HG03432 (cell line): ENCODE measurements at regions not wholly inside any gene's neighbourhood (a gene's known extent, or its start where the extent isn't known, plus 50 kb on each side); places are given as distances from the start of the nearest gene placed in this dataset.

Experiments
- ATAC-seq: cut with Tn5 transposase; IDR thresholded peaks from one replicate; pipeline ENCODE4 v1.9.1; 2021; ENCODE audit warnings: mild to moderate bottlenecking, moderate library complexity; ENCODE audit not compliant: unreplicated experiment

DNA sequence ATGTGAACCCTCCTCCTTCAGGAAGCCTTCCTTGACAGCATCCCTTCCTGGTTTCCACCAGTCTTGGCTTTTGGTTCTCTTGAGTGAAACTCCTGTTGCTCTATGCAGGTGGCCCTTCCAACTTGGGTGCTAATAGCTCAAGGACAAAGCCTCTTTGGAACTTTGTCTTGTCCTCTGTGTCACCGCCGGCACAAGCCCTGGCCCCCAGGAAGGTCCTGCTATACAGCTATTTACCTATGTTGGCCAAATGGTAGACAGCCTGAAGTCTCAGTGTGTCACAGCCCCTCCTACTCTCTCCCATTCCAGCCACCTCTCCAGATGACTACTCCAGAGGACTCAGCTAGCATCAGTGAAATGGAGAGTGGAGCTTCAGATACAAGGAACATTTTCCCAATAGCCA, 94.7 kb upstream of the ZNF618 start:
- ATAC-seq, result no peak

DNA sequence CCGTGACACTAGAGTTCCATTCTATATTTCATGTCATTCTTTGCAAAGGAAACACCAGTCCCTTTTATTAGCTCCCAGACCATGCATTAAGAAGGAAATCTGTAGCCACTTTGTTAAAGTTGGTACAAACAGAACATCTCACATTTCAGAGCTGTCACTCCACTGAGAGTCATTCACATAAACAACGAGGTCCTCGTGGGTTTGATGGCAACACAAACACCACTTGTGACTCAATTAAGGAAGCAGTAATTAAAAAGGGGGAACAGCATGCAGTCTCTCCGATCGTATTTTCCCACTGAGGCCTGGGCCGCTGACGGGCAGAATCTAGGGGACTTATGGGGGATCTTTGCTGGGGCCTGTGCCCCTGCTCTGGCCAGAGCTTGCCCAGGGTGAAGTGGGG, 94.2 kb upstream of the ZNF618 start:
- no peak for ATAC-seq

DNA sequence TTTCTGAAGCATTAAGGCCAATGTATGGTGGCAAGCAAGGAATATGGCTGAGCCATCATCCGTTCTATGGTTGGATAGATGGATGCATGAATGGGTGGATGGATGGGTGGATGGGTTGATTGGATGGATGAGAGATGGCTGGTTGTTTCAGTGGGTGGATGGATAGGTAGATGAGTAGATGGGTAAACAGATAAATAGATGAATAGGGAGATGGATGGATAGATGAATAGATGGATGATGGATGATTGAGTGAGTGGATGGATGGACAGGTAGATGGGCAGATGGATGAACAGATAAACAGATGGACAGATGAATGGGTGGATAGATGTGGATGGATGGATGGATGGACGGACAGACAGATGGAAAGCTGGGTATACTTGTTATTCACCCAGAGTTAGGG, 92.6 kb upstream of the ZNF618 start:
- ATAC-seq, result no peak

DNA sequence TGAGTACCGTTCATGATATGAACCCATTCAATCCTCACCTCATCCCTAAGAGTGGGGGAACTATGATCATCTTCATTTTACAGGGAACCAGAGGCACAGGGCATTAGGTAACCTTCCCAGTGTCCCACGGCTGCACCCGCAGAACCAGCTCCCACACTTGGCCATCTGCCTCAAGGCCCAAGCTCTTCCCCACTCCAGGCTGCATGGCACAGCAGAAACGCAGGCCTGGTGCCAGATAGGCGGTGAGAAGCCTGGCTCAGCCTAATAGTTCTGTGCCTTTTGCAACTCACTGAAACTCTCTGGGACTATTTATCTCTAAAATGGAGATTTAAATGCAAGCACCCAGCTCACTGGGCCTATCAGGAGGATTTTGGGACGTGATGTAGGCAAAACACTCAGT, 90.8 kb upstream of the ZNF618 start:
- no peak for ATAC-seq

DNA sequence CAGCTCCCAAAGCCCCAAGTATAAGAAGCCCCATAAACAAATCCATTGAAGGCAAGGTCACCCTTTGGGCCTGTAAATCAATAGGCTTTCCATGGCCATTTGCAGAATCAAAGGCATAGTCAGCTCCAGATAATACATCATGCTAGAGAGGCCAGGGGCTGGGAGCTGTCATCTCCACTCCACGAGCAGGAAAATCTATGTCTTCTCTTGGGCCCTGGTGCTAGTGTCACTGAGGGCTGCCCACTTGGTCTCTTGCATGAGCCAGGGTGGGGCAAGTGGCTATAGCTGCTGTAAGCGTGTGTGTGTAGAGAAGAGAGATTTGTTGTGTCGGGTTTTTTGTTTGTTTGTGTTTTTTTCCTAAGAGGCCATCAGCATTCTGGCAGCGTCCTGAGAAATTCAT, 90.0 kb upstream of the ZNF618 start:
- ATAC-seq, result no peak

DNA sequence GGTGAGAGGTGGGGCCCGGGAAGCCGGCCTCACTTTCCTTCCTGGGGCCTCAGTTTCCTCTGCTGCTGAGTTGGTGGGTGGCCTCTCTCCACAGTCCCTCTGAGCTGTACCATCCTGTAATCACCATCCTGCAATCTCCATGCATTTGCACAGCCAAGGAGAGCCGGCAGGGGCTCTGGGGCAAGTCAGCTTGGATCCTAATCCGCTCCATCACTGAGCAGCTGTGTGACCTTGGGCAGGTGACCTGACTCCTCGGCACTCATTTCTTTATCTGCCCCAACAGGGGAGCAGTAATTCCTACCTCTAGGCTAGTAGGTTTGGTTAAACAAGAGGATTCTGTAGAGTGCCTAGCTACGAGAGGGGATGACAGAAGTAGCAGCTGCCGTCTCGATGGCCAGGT, 88.2 kb upstream of the ZNF618 start:
- no peak for ATAC-seq

DNA sequence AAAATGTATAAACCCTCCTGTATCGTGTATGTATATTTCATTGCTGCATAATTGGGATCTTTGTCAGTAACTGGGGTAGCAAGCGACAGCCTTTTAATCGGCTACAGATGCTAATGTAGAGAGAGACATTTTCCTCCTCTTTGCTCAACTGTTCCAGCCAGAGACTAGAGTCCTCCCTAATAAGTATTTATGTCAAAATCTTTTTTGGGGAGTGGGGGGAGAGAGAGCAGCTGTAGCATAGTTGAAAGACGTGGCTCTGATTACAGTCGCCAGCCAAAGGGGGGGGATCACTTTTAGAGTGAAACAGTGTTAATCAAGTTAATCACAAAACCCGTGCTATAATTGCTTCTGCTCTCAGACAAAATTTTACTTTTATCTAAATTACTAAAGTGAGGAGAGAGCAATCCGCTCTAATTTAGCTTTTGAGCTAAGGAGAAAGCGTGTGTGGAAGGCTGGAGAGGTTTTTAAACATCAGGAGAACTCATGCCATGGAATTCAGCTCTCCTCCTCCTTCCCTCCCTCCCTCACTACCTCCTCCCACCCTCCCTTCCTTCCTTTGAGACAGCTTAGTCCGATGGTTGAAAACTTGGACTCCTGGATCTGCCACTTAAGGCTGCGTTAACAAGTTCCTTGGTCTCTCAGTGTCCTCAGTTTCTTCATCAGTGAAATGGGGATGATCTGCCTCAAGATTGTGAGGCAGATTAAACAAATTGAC, 87.3 kb upstream of the ZNF618 start:
- no peak for ATAC-seq

DNA sequence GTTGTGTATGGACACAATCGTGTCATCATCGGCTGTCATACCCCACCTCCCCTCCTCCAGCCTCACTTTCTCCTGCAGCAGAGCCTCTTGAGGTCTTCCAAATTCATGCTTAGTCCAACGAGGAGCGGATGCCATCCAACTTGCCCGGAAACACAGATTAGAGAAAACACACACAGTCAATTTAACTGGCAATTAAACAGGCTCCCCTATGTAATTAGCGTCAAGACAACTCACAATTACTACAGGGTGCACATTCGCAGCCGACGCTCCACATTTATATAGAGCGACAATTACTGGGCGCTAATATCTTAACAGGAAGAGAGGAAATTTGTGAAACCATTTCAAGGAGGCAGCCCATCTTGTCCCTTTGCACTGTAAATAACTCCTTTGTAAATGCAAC, 86.0 kb upstream of the ZNF618 start:
- ATAC-seq, result no peak

DNA sequence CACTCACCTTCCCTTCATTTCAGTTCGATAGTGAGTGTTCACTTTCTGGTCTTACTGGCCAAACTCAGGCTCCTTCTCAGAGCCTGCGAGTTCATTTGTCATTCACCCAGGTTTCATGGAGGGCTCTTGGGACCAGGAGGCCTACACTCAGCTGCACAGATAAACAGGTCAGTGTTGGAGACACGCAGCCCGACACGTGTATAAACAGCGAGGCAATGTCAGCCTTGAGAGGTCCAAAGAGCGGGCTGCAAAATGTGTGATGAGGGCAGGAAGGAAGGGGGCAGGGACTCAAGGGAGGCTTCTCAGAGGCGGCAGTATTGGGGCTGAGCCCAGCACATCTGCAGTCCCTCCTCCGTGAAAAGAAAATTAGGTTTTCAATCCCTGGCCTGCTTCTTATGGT, 82.6 kb upstream of the ZNF618 start:
- ATAC-seq, result no peak

DNA sequence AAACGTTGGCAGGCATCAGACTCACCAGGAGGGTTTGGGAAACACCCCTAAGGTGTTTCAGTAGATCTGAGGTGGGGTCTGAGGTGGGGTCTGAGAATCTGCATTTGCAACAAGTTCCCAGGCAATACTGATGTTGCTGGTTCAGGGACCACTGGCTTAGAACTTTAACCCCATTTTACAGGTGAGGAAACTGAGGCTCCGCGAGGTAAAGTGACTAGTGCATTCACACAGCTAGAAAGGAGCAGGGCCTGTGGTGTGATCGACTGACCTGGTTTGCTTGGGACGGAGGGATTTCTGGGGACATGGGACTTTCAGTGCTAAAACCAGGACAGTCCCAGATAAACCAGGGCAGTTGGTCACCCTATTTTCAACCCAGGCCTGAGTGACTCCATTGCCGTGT, 81.4 kb upstream of the ZNF618 start:
- ATAC-seq, result no peak

DNA sequence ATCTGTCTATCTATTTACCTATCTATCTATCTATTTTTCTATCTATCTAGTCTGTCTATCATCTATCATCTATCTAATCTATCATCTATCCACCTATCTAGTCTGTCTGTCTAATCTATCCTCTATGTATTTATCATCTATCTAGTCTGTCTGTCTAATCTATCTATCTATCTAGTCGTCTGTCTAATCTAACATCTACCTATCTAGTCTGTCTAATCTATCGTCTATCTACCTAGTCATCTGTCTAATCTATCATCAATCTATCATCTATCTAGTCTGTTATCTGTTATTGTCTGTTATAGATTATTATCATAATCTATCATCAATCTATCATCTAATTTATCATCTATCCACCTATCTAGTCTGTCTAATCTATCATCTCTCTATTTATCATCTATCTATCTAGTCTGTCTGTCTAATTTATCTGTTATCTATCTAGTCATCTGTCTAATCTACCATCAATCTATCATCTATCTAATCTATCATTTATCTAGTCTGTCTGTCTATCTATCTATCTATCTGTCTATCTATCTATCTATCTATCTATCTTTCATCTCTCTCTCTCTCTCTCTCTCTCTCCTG, 80.2 kb upstream of the ZNF618 start:
- no peak for ATAC-seq

DNA sequence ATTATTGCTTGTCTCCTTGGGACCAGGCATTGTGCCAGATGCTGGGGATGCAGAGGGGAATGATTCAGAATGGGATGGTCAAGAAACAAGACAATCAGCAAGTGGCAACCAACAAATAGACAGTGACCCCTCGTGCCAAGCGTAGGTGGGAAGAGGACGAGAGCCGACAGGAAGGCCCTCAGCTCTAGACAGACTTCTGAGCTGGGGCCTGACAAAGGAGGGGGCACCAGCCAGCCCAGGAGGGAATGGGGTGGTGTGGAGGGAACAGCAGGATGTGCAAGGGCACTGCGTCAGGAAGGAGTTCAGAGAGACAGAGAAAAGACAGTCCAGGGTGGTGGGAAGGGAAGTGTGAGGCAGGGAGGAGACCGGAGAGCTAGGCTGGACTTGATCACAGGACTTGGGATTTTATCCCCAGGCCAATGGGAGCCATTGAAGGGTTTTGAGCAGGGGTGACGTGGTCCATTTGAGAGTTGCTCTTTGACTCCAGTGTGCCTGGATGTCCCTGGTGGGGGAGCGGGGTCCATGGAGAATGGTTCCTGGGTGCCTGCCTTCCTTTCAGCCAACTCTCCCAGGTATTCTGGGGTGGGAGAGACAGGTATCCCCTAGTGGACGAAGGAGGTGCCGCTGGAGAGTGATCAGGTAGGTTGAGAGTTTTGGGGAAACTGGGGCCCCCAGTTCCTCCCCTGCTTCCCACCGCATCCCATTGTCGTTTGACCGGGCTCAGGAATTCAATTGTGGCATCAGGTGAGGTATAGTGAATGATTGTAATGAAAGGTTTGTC, 79.3 kb upstream of the ZNF618 start:
- no peak for ATAC-seq

DNA sequence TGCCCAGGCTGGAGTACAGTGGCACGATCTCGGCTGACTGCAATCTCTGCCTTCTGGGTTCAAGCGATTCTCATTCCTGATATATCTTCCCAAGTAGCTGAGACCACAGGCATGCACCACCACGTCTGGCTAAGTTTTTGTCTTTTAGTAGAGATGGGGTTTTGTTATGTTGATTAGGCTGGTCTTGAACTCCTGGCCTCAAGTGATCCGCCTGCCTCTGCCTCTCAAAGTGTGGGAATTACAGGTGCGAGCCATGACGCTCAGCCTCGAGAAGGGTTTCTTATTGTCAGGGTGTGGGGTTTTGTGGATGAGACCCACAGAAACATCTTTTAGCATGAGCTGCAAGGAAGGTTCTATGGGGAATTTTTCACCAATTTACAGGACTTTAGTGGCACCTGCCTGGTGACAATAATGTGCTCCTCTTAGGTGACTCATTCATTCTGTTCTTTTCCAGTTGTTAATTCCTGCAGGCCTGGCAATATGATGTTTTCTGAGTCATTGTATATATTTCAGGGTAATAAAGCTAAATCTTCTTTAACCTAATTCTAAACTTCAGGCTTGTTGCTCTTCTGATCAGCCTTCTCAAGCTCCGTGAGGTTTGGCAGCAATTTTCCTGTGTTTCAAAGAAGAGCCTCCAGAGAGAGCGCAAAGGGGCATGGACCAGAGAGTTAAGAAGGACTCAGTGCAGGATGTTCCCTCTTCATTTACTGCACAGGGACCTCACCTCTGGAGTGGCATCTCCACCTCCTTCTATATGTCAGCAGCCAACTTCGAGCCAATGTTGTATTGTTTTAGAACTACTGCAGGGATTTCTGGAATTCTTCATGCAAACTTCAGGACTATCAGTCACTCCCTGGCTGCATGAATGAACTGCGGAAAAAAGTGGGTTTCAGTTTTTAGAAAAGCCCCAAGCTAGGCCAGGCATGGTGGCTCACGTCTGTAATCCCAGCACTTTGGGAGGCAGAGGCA, 77.8 kb upstream of the ZNF618 start:
- ATAC-seq, result no peak

DNA sequence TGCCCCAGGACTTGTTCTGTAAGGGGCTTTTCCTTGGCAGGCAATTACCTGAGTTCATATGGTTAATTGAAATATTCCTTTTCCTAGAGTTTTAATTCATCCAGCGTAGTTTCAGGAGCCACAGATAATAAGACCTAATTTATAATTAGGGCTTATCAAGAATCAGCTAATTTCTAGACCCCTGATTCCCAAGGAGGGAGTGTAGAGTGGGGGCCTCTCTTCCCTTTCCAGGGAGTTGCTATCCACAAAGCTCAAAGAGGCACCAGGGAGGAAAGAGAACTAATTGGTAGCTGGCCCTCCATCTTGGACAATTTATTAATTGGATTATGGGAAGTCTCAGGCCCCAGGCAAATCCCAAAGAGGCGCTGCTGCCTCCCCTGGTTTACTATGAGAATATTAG, 75.8 kb upstream of the ZNF618 start:
- ATAC-seq, result no peak

DNA sequence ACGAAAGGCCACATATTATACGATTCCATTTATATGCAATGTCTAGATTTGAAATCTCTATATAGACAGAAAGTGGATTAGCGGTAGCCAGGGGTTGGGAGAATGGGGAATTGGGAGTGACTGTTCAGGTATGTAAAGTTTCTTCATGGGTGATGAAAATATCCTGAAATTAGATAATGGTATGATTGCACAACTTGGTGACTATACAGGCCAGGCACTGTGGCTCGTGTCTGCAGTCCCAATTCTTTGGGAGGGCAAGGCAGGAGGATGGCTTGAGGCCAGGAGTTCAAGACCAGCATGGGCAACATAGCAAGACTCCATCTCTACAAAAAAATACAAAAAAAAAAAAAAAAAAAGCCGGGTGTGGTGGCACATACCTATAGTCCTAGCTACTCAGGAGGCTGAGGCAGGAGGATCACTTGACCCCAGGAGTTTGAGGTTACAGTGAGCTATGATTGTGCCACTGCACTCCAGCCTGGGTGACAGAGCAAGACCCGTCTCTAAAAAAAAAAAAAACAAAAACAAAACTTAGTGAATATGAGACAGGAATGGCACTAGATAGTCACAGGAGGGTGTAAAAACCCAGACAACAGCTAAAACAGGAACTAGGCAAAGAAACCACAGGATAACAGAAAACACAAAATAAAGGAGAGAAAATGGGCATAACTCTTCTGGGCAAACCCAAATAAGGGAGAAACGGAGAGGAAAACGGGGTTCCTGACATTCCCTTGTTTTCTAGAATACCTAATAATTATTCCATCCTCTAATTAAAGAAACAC, 72.1 kb upstream of the ZNF618 start:
- no peak for ATAC-seq

DNA sequence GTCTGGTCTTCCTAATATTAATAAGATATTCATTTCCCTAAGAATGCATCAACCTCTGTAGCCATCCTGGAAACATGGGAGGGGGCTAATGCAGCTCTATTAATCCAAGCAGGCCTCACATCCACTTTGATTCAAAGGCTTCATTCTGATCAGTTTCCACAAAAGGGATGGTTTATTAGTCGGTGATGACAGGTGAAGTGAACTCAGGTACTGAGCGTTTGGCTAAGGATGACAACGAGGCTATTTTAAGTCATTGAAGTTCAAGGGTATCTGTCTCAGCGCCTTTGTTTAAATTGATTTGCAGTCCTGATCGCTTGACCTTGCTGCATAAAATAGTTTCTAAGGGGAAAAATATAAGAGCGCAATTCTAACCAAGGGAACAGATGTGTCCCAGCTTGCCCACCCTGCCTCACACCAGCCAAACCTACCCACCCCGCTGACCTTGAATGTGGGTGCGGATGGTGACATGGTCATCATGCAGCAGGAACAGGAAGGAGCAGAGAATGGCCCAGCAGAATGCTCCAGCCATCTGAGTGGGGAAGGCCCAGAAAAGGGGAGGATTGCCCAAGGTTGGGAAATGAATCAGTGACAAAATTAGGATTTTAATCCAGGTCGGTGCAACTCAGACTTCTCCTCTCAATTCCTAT, 70.5 kb upstream of the ZNF618 start:
- ATAC-seq, result no peak

DNA sequence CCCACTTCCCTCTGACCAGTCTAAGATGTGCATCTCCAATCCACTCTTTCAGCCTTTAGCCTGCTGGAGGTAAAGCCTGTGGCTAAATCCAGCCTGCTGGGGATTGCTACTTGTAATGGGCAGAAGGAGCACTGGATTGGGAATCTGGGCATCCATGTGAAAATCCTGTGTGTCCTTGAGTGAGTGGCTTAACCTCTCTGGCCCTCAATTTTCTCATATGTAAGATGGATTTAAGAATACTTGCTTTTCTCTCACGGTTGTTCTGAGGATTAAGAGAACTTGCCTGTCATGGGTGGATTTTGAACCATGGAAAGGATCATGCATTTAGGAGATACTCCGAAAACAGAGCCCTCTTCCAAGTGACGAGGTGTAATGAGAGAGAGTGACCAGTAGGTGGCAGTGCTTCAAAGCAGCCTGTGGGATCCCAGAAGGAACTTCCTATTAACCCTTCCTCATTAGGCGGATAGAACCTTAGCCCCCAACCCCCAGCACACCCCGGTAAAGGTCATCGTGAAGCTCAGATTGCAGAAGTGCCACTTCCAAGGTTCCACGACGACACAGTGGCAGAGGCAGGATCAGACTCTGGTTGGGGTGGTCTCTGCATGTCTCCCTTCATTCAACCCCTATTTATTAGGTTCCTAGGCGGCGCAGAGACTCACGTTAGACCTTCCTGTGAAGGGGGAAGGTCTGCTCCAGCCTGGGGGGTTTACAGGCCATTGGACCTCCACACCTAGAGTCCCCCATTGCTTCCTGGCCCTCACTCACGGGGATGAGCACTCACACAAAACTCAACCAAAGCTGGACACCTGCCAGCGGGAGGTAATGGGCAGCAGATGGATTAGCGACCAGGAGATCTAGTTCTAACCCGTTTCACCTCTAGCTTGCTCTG, 68.7 kb upstream of the ZNF618 start:
- ATAC-seq, result peak; percentile 76

DNA sequence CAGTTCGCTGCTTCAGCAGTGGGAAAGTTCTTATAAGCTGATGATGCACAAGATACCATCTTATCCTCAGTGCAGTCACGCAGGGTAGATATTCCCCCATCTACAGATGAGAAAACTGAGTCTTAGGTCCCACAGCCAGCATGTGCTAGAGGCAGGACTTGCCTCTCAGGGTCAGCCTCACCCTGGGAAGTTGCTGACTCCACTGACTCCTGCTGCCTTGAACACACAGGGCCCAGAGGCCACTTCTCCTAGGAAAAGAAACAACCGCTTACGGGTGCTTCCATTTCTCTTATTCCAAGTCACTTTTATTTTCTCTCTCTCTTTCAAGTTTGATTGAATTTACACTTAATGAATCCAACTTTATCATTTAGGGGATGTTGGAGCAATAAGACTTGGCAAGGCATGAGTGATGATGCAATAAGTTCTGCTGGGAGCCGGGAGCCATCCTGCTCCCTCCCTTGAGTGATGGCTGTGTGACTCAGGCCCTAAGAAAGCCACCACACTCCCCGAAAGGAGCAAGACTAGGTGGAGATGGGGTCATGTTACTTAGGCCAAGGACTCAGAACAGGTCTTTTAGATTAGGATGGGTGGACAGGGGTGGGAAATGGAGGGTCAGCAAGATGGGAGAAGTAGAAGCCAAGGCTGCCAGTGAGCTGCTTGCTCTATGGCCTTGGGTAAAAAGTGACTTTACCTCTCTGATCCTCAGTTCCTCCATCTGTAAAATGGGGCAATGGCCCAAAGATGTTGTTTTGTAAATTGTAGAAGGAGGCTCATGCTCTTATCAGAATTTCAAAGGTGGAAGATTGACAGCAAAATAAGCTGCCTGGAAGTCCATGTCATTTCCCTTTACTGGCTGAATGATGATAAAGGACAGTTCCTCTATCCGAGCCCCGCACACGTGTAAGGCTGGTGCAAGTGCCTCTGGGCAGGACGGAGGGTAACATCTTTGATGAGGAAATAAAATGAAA, 67.4 kb upstream of the ZNF618 start:
- no peak for ATAC-seq
